ENCODE measurements at regions not wholly inside any gene's neighbourhood (a gene's known extent, or its start where the extent isn't known, plus 50 kb on each side); places are given as distances from the start of the nearest gene placed in this dataset.

- peak overlapping the region in 1 of 4 donors; percentile 11 for H3K4me3 ChIP-seq
- H3K27me3 ChIP-seq: no peaks in the 10 kb centered on the region
- TF ChIP-seq POLR2A (IDR thresholded peaks at IDR 0.05) (no peak), CTCF (IDR thresholded peaks at IDR 0.05) (no peak)
- no peaks in the 10 kb centered on the region for H3K9me3 ChIP-seq
- H3K4me1 ChIP-seq: no peaks in the 10 kb centered on the region
- no peak overlapping the region for H3K27ac ChIP-seq
- no peak for DNase-seq
- no peaks in the 10 kb centered on the region for H3K36me3 ChIP-seq
These were observed 302.6 kb downstream of the COG6 start for GRCh38 chr13:39957868-39958677.

- H3K27ac ChIP-seq: no peak overlapping the region
- no peak for DNase-seq
These were observed 304.2 kb downstream of the COG6 start for GRCh38 chr13:39959497-39960144.

GRCh38 chr13:39960191-39960590, 304.7 kb downstream of the COG6 start:
- Histone ChIP-seq H3K27ac (no peak overlapping the region), H3K36me3 (no peaks in the 10 kb centered on the region), H3K4me1 (no peaks in the 10 kb centered on the region), H3K27me3 (no peaks in the 10 kb centered on the region), H3K9me3 (no peaks in the 10 kb centered on the region), H3K4me3 (no peak overlapping the region)
- DNase-seq: no peak
- TF ChIP-seq CTCF (IDR thresholded peaks at IDR 0.05): no peak
- TF ChIP-seq POLR2A (IDR thresholded peaks at IDR 0.05): no peak

More at GRCh38 chr13:39959497-39960144, 304.2 kb downstream of the COG6 start:
- TF ChIP-seq POLR2A (IDR thresholded peaks at IDR 0.05): no peak
- no peak for TF ChIP-seq CTCF (IDR thresholded peaks at IDR 0.05)
- Histone ChIP-seq H3K27me3 (no peaks in the 10 kb centered on the region), H3K4me1 (no peaks in the 10 kb centered on the region), H3K36me3 (no peaks in the 10 kb centered on the region), H3K4me3 (no peak overlapping the region), H3K9me3 (no peaks in the 10 kb centered on the region)

GRCh38 chr13:39961036-39961435, 305.6 kb downstream of the COG6 start:
- Histone ChIP-seq H3K27me3 (no peaks in the 10 kb centered on the region), H3K4me1 (no peaks in the 10 kb centered on the region), H3K9me3 (no peaks in the 10 kb centered on the region), H3K36me3 (no peaks in the 10 kb centered on the region), H3K4me3 (no peak overlapping the region), H3K27ac (no peak overlapping the region)
- TF ChIP-seq CTCF (IDR thresholded peaks at IDR 0.05) (no peak), POLR2A (IDR thresholded peaks at IDR 0.05) (no peak)
- DNase-seq: no peak

- H3K4me1 ChIP-seq: no peaks in the 10 kb centered on the region
- H3K27me3 ChIP-seq: no peaks in the 10 kb centered on the region
- no peak overlapping the region for H3K4me3 ChIP-seq
- H3K9me3 ChIP-seq: no peaks in the 10 kb centered on the region
- no peak for TF ChIP-seq CTCF (IDR thresholded peaks at IDR 0.05)
- no peak for TF ChIP-seq POLR2A (IDR thresholded peaks at IDR 0.05)
- no peak overlapping the region for H3K27ac ChIP-seq
- DNase-seq: no peak
- H3K36me3 ChIP-seq: no peaks in the 10 kb centered on the region
These were observed 308.1 kb downstream of the COG6 start for GRCh38 chr13:39963612-39964011.

All from Peyer's patch (tissue), 4 donors.